IPS-15b (cell line): ENCODE measurements at regions not wholly inside any gene's neighbourhood (a gene's known extent, or its start where the extent isn't known, plus 50 kb on each side); places are given as distances from the start of the nearest gene placed in this dataset.

Experiments
- H3K27me3 ChIP-seq: one replicate; pipeline ENCODE4 v1.6.1; 2013; ENCODE audit warnings: low read length; ENCODE audit not compliant: control insufficient read depth, insufficient read depth
- H3K36me3 ChIP-seq: one replicate; pipeline ENCODE4 v1.6.1; 2013; ENCODE audit warnings: low read length; ENCODE audit not compliant: control insufficient read depth, insufficient read depth
- H3K4me1 ChIP-seq: one replicate; pipeline ENCODE4 v1.6.1; 2013; ENCODE audit warnings: mild to moderate bottlenecking, low read length; ENCODE audit not compliant: control insufficient read depth, insufficient read depth
- H3K4me3 ChIP-seq: one replicate; pipeline ENCODE4 v1.5.1; 2013; ENCODE audit warnings: low read depth, low read length
- H3K9ac ChIP-seq: one replicate; pipeline ENCODE4 v1.6.1; 2013; ENCODE audit warnings: low read depth, mild to moderate bottlenecking, low read length
- H3K9me3 ChIP-seq: one replicate; pipeline ENCODE4 v1.6.1; 2013; ENCODE audit warnings: mild to moderate bottlenecking, low read length; ENCODE audit not compliant: control insufficient read depth, insufficient read depth

GRCh38 chr10:3016016-3016415 is 51.3 kb upstream of the PFKP start:
- no peak overlapping the region for H3K4me3 ChIP-seq
- no peaks in the 10 kb centered on the region for H3K27me3 ChIP-seq
- no peaks in the 10 kb centered on the region for H3K4me1 ChIP-seq

GRCh38 chr10:3014968-3015367 is 52.4 kb upstream of the PFKP start:
- no peaks in the 10 kb centered on the region for H3K4me1 ChIP-seq
- no peak overlapping the region for H3K4me3 ChIP-seq
- H3K27me3 ChIP-seq = no peaks in the 10 kb centered on the region
- no peak overlapping the region for H3K9ac ChIP-seq
- no peaks in the 10 kb centered on the region for H3K36me3 ChIP-seq
- no peaks in the 10 kb centered on the region for H3K9me3 ChIP-seq

More at GRCh38 chr10:3016016-3016415, 51.3 kb upstream of the PFKP start:
- Histone ChIP-seq H3K36me3 (no peaks in the 10 kb centered on the region), H3K9me3 (no peaks in the 10 kb centered on the region), H3K9ac (no peak overlapping the region)

- H3K4me3 ChIP-seq = no peak overlapping the region
- H3K27me3 ChIP-seq = no peaks in the 10 kb centered on the region
- H3K36me3 ChIP-seq = no peaks in the 10 kb centered on the region
- no peaks in the 10 kb centered on the region for H3K4me1 ChIP-seq
- H3K9ac ChIP-seq = no peak overlapping the region
- no peaks in the 10 kb centered on the region for H3K9me3 ChIP-seq
Measured at GRCh38 chr10:3012223-3012622, 55.1 kb upstream of the PFKP start.

- no peaks in the 10 kb centered on the region for H3K27me3 ChIP-seq
- no peaks in the 10 kb centered on the region for H3K36me3 ChIP-seq
- H3K4me1 ChIP-seq = no peaks in the 10 kb centered on the region
- no peak overlapping the region for H3K4me3 ChIP-seq
- H3K9me3 ChIP-seq = no peaks in the 10 kb centered on the region
- H3K9ac ChIP-seq = no peak overlapping the region
Measured at GRCh38 chr10:3010816-3011460, 56.4 kb upstream of the PFKP start.

GRCh38 chr10:3010334-3010733 is 57.0 kb upstream of the PFKP start:
- no peak overlapping the region for H3K9ac ChIP-seq
- H3K4me3 ChIP-seq = no peak overlapping the region
- no peaks in the 10 kb centered on the region for H3K27me3 ChIP-seq
- H3K36me3 ChIP-seq = no peaks in the 10 kb centered on the region
- H3K9me3 ChIP-seq = no peaks in the 10 kb centered on the region
- no peaks in the 10 kb centered on the region for H3K4me1 ChIP-seq

- H3K36me3 ChIP-seq = no peaks in the 10 kb centered on the region
- H3K9me3 ChIP-seq = no peaks in the 10 kb centered on the region
- H3K9ac ChIP-seq = no peak overlapping the region
- H3K4me1 ChIP-seq = no peaks in the 10 kb centered on the region
- H3K27me3 ChIP-seq = no peaks in the 10 kb centered on the region
- H3K4me3 ChIP-seq = no peak overlapping the region
Measured at GRCh38 chr10:3009341-3009740, 58.0 kb upstream of the PFKP start.

- Histone ChIP-seq H3K9ac (no peak overlapping the region), H3K9me3 (no peaks in the 10 kb centered on the region), H3K4me1 (no peaks in the 10 kb centered on the region), H3K4me3 (no peak overlapping the region), H3K36me3 (no peaks in the 10 kb centered on the region), H3K27me3 (no peaks in the 10 kb centered on the region)
Measured at GRCh38 chr10:3008518-3009195, 58.7 kb upstream of the PFKP start.

- no peaks in the 10 kb centered on the region for H3K27me3 ChIP-seq
- no peak overlapping the region for H3K4me3 ChIP-seq
- no peaks in the 10 kb centered on the region for H3K36me3 ChIP-seq
- H3K9me3 ChIP-seq = no peaks in the 10 kb centered on the region
- no peaks in the 10 kb centered on the region for H3K4me1 ChIP-seq
- no peak overlapping the region for H3K9ac ChIP-seq
Measured at GRCh38 chr10:3006607-3007006, 60.7 kb upstream of the PFKP start.

- Histone ChIP-seq H3K36me3 (no peaks in the 10 kb centered on the region), H3K4me3 (no peak overlapping the region), H3K27me3 (no peaks in the 10 kb centered on the region), H3K4me1 (no peaks in the 10 kb centered on the region), H3K9me3 (no peaks in the 10 kb centered on the region), H3K9ac (no peak overlapping the region)
Measured at GRCh38 chr10:3006093-3006492, 61.3 kb upstream of the PFKP start.

- Histone ChIP-seq H3K4me1 (no peaks in the 10 kb centered on the region), H3K9me3 (no peaks in the 10 kb centered on the region), H3K27me3 (no peaks in the 10 kb centered on the region)
Measured at GRCh38 chr10:3002304-3002703, 65.0 kb upstream of the PFKP start.

GRCh38 chr10:3000048-3000447 is 67.3 kb upstream of the PFKP start:
- Histone ChIP-seq H3K9ac (no peak overlapping the region), H3K36me3 (no peaks in the 10 kb centered on the region), H3K9me3 (no peaks in the 10 kb centered on the region), H3K27me3 (no peaks in the 10 kb centered on the region), H3K4me3 (no peak overlapping the region), H3K4me1 (no peaks in the 10 kb centered on the region)

More at GRCh38 chr10:3002304-3002703, 65.0 kb upstream of the PFKP start:
- H3K4me3 ChIP-seq = no peak overlapping the region
- H3K9ac ChIP-seq = no peak overlapping the region
- no peaks in the 10 kb centered on the region for H3K36me3 ChIP-seq

GRCh38 chr10:2994221-2994961 is 73.0 kb upstream of the PFKP start:
- Histone ChIP-seq H3K27me3 (no peaks in the 10 kb centered on the region), H3K9me3 (no peaks in the 10 kb centered on the region), H3K4me3 (no peak overlapping the region), H3K4me1 (no peaks in the 10 kb centered on the region), H3K9ac (no peak overlapping the region), H3K36me3 (no peaks in the 10 kb centered on the region)
